HG03064 (cell line): ENCODE measurements at regions not wholly inside any gene's neighbourhood (a gene's known extent, or its start where the extent isn't known, plus 50 kb on each side); places are given as distances from the start of the nearest gene placed in this dataset.

ENCODE experiments used
- ATAC-seq: cut with Tn5 transposase; IDR thresholded peaks from one replicate; pipeline ENCODE4 v1.9.1; 2021; ENCODE audit warnings: low read depth; ENCODE audit not compliant: unreplicated experiment

- no peak for ATAC-seq
Measured at GRCh38 chrX:6599230-6599860, 64.4 kb upstream of the VCX3A start.
